Fibroblast of lung (primary cell): ENCODE measurements at regions not wholly inside any gene's neighbourhood (a gene's known extent, or its start where the extent isn't known, plus 50 kb on each side); places are given as distances from the start of the nearest gene placed in this dataset.

Experiments
- DNase-seq, 2 donors: peaks; one replicate each; pipeline versions ENCODE4 v3.0.0 to v3.0.0-alpha.2; 2010; ENCODE audit warnings: low read depth in 2 of 2
- H2AFZ ChIP-seq: 2 replicates; pipeline ENCODE4 v1.5.1; 2012; ENCODE audit warnings: low read length, control low read depth, inconsistent platforms
- H3K27ac ChIP-seq: 2 replicates; pipeline ENCODE4 v1.5.1; 2011; ENCODE audit warnings: low read length, control low read depth; ENCODE audit not compliant: insufficient read depth
- H3K27me3 ChIP-seq: 2 replicates; pipeline ENCODE4 v1.5.1; 2011; ENCODE audit warnings: mild to moderate bottlenecking, low read length; ENCODE audit not compliant: control insufficient read depth, insufficient read depth
- H3K36me3 ChIP-seq: 2 replicates; pipeline ENCODE4 v1.5.1; 2011; ENCODE audit warnings: low read length; ENCODE audit not compliant: control insufficient read depth, insufficient read depth
- H3K4me1 ChIP-seq: 2 replicates; pipeline ENCODE4 v1.5.1; 2011; ENCODE audit warnings: low read length; ENCODE audit not compliant: control insufficient read depth, insufficient read depth; ENCODE audit errors: extremely low read depth
- H3K4me2 ChIP-seq: 2 replicates; pipeline ENCODE4 v1.5.1; 2011; ENCODE audit warnings: low read length, control low read depth; ENCODE audit not compliant: insufficient read depth; ENCODE audit errors: extremely low read depth
- H3K4me3 ChIP-seq, 4 experiments: fragments of 200-600 bp in 1 of 4; sonication (generic) in 1 of 4; replicated peaks in 1 of 4; 2 replicates each; pipeline ENCODE4 v1.5.1; 2011 to 2016; ENCODE audit warnings: low read length in 4 of 4, low read depth in 3 of 4, mild to moderate bottlenecking in 3 of 4, control low read depth in 2 of 4, inconsistent platforms in 1 of 4, mixed read lengths in 1 of 4; ENCODE audit not compliant: insufficient read depth in 1 of 4; ENCODE audit errors: control extremely low read depth in 1 of 4
- H3K79me2 ChIP-seq: 2 replicates; pipeline ENCODE4 v1.5.1; 2012; ENCODE audit warnings: mild to moderate bottlenecking, low read length, inconsistent platforms; ENCODE audit not compliant: control insufficient read depth, insufficient read depth
- H3K9ac ChIP-seq: 2 replicates; pipeline ENCODE4 v1.5.1; 2011; ENCODE audit warnings: mild to moderate bottlenecking, low read length, control low read depth; ENCODE audit not compliant: insufficient read depth
- H3K9me3 ChIP-seq: 2 replicates; pipeline ENCODE4 v1.5.1; 2012; ENCODE audit warnings: low read depth, low read length; ENCODE audit not compliant: control insufficient read depth, insufficient read depth
- H4K20me1 ChIP-seq: 2 replicates; pipeline ENCODE4 v1.5.1; 2011; ENCODE audit warnings: low read length; ENCODE audit not compliant: control insufficient read depth, insufficient read depth; ENCODE audit errors: extremely low read depth
- EZH2 ChIP-seq: IDR thresholded peaks from 2 replicates; pipeline ENCODE4 v1.5.1; 2012; ENCODE audit warnings: low read length, control low read depth, mild to moderate bottlenecking; ENCODE audit errors: missing control alignments
- TF ChIP-seq, protein P1 (sequence below), 2 donors: IDR thresholded peaks in 1 of 2; conservative IDR thresholded peaks in 1 of 2; 1 replicate in 1 of 2; 2 replicates in 1 of 2; pipeline ENCODE4 v1.5.1; 2011 to 2012; ENCODE audit warnings: low read length in 2 of 2, control low read depth in 1 of 2, inconsistent platforms in 1 of 2, low read depth in 1 of 2, mild to moderate bottlenecking in 1 of 2

- Histone ChIP-seq H3K4me1 (no peaks in the 10 kb centered on the region), H2AFZ (no peak overlapping the region), H3K9ac (no peak overlapping the region), H3K9me3 (no peaks in the 10 kb centered on the region), H3K79me2 (no peaks in the 10 kb centered on the region), H3K27ac (no peak overlapping the region), H3K36me3 (no peaks in the 10 kb centered on the region), H3K27me3 (no peaks in the 10 kb centered on the region), H3K4me3 (no peak overlapping the region), H3K4me2 (no peak overlapping the region), H4K20me1 (no peaks in the 10 kb centered on the region)
- DNase-seq, result no peak
- TF ChIP-seq, protein P1, sequence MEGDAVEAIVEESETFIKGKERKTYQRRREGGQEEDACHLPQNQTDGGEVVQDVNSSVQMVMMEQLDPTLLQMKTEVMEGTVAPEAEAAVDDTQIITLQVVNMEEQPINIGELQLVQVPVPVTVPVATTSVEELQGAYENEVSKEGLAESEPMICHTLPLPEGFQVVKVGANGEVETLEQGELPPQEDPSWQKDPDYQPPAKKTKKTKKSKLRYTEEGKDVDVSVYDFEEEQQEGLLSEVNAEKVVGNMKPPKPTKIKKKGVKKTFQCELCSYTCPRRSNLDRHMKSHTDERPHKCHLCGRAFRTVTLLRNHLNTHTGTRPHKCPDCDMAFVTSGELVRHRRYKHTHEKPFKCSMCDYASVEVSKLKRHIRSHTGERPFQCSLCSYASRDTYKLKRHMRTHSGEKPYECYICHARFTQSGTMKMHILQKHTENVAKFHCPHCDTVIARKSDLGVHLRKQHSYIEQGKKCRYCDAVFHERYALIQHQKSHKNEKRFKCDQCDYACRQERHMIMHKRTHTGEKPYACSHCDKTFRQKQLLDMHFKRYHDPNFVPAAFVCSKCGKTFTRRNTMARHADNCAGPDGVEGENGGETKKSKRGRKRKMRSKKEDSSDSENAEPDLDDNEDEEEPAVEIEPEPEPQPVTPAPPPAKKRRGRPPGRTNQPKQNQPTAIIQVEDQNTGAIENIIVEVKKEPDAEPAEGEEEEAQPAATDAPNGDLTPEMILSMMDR (conservative IDR thresholded peaks at IDR 0.05 in 1 of 2, IDR thresholded peaks at IDR 0.05 in 1 of 2; ENCODE audit: low read depth in 1 of 2, low read length in 2 of 2), result no peak
- no peak for TF ChIP-seq EZH2
Observed at GRCh38 chr13:34853161-34853560, 88.9 kb upstream of the NBEA start.

GRCh38 chr13:34857558-34858325, 84.3 kb upstream of the NBEA start:
- Histone ChIP-seq H3K4me2 (no peak overlapping the region), H3K27ac (no peak overlapping the region), H2AFZ (no peak overlapping the region), H3K4me1 (no peaks in the 10 kb centered on the region), H3K9ac (no peak overlapping the region), H3K27me3 (no peaks in the 10 kb centered on the region), H3K36me3 (no peaks in the 10 kb centered on the region), H4K20me1 (no peaks in the 10 kb centered on the region), H3K9me3 (no peaks in the 10 kb centered on the region), H3K4me3 (no peak overlapping the region), H3K79me2 (no peaks in the 10 kb centered on the region)
- TF ChIP-seq EZH2, result no peak
- TF ChIP-seq, protein P1 (conservative IDR thresholded peaks at IDR 0.05 in 1 of 2, IDR thresholded peaks at IDR 0.05 in 1 of 2; ENCODE audit: low read depth in 1 of 2, low read length in 2 of 2), result no peak
- peak in 1 of 2 donors; percentile 3 for DNase-seq

- TF ChIP-seq, protein P1 (conservative IDR thresholded peaks at IDR 0.05 in 1 of 2, IDR thresholded peaks at IDR 0.05 in 1 of 2; ENCODE audit: low read depth in 1 of 2, low read length in 2 of 2), result no peak
- no peak for TF ChIP-seq EZH2
- Histone ChIP-seq H2AFZ (no peak overlapping the region), H4K20me1 (no peaks in the 10 kb centered on the region), H3K36me3 (no peaks in the 10 kb centered on the region), H3K4me2 (no peak overlapping the region), H3K4me3 (no peak overlapping the region), H3K9ac (no peak overlapping the region), H3K79me2 (no peaks in the 10 kb centered on the region), H3K4me1 (peaks cover 7% of the 10 kb centered on the region), H3K27ac (no peak overlapping the region), H3K27me3 (no peaks in the 10 kb centered on the region), H3K9me3 (no peaks in the 10 kb centered on the region)
- peak in 1 of 2 donors; percentile 48 for DNase-seq
Observed at GRCh38 chr13:34862311-34862710, 79.8 kb upstream of the NBEA start.
